ENCODE measurements at regions not wholly inside any gene's neighbourhood (a gene's known extent, or its start where the extent isn't known, plus 50 kb on each side); places are given as distances from the start of the nearest gene placed in this dataset.
"Not testable (repeated sequence)": the region's sequence is repeated elsewhere in the genome, so short reads cannot be mapped to it uniquely, and the experiment has no call there.

DNA sequence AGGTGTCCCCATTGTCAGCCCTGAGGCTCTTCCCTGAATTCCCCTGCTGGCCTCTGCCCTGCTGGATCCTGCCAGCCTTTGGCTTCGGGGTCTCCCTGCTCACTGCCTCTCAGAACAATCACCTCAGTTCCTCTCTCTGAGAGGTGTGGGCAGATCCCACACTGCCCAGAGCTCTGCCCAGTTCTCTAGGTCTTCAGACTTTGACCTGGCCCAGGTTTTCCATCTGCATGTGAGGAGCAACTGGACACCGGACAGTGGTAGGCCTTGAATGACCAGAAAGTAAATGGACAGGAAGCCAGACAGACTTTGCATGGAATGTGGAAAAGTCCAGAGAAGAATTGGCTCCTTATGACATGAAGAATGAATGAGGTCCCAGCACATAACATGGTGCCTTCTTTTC lies 111.8 kb downstream of the FOXD4L6 start:
- not testable (repeated sequence) for DNase-seq

DNA sequence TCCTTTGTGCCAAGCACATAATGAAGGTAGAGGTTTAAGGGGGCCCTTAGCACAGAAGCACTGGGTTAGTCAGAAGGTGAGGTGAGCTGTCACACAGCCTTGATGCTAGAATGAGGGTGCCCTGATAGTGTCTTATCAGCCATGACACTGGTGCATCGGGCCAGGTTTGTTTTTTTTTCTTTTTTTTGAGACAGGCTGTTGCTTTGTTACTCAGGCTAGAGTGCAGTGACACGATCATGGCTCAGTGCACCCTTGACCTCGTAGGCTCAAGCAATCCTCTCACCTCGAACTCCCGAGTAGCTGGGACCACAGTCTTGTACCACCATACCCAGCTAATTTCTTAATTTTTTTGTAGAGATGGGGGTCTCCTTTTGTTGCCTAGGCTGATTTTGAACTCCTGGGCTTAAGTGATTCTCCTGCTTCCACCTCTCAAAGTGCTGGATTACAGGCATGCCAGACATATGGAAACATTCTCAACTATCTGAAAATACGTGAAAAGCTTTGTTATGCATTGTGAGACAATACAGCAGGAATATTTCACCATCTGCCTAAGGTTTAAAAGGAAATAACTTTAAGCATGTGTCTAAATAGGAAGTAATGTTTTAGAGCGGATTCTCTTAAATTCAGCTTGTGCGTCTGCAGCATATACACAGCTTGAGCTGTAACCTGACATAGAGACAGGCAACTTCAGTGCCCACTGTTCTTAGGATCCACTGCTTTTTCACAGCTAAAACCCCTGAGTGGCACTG lies 128.4 kb downstream of the FOXD4L6 start:
- DNase-seq = not testable (repeated sequence)

DNA sequence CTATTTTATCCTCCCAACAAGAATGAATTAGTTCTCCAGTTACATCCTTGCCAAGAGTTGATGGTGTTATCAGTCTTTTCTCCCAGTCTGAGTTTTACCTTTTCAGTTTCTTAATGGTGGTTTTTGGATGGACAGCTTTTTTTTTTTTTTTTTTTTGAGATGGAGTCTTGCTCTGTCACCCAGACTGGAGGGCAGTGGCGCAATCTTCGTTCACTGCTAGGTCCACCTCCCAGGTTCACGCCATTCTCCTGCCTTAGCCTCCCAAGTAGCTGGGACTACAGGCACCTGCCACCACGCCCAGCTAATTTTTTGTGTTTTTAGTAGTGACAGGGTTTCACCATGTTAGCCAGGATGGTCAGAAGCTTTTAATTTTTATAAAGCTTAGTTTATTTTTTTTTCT lies 133.0 kb downstream of the FOXD4L6 start:
- DNase-seq = not testable (repeated sequence)

DNA sequence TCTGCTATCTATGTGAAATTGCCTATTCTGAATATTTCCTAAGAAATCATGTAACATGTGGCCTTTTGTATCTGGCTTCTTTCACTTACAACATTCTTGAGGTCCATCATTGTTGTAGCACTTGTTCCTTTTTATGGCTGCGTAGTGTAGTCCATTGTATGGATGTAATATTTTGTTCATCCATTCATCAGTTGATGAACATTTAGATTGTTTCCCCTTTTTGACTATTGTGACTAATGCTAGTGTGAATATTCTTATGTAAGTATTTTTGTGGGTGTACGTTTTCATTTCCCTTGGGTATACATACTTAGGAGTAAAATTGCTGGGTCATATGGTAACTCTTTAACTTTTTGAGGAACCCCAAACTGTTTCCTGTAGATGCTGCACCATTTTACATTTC lies 134.6 kb downstream of the FOXD4L6 start:
- DNase-seq = not testable (repeated sequence)

DNA sequence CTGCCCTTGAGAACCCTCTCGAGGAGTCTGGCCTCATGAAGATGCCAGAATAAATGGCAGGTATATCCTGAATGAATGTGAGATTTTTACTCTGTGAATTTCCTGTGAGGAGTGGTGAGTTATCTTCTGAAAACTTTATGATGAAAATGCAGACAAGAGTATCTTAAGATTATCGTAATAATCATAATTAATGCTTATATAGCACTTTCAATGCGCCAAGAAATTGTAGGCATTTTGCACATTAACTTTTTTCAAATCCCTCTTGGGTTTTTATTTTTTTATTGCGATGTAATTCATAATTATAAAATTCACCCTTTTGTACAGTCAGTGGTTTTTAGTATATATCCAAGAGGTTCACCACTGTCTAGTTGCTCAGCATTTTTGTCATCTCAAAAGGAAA lies 135.1 kb downstream of the FOXD4L6 start:
- DNase-seq = not testable (repeated sequence)

DNA sequence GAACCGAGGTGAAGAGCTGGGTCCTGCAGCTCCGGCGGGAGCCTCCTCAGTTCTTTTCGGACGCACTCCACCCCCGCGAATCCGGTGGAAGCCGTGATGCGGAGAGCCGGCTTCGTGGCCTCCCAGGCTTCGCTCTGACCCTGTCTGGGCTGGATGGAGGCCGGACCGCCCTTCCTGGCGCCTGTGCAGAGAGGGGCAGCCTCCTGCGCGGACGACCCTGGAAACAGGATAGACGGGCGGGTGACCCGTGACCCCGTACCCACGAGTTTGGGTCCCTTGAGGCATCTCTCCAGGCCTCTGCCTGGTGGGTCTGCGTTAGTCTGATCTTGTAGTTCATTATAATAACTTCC lies 136.0 kb downstream of the FOXD4L6 start:
- DNase-seq = peak in 1 of 5 experiments; percentile 45

DNA sequence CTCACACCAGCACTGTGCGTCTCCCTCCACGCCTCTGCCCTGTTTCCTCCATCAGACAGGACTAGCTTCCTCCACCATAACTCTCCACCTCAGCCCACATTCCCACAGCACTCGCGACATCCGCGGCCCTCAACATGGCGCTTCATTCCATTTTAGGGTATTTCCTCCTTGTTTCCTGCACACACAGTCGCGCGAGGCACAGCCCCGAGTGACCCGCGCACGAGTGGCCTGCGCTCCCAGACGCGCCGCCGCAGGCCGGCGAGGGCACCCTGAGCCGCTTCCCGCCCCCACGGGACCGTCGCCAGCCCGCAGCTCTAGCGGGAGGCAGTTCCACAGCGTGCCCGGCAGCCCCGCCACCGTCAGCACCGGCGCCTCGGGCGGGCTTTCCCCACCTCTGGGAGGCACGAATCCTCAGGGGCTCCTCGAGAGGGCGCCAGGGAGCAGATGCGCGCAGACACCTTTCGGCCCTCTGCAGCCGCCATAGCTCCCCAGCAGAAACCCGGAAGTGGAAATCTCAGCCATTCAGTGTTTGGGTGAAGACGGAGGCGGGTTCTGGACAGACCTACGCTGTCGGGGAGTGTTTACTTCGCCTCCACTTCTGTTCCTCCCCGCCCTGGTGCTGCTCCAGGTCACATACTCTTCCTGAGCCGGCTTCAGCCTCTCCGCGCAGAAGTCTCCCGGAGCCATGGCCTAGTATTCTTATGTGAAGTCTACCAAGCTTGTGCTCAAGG lies 136.6 kb downstream of the FOXD4L6 start:
- peak; percentile 94 to 100 (median 99) for DNase-seq

DNA sequence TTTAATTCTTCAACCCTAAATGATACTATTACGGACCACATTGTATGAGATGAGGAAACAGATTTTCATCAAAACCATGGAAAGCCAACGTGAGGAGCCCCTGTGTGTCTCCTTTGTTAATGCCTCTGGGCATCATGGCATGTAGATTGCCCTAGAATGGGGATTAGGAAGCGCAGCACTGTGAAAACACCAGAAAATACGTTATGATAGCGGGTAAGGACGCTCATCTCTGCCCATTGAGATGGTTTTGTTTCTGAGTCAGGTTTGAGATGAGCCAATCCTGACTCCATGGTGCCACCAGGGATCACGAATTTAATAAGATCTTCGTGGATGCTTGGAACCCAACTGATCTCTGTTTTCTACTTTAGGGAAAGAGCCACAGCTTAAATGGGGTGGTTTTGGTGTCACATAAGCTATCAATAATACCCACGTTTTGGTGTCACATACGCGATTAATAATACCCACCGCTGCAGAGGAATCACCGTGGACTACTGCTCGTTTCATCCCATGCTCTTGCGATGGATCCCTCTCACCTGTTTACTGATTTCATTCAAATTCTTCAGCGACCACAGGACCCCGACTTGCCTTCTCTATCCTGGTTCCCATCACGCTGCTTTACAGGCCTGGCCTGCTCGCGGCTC lies 137.3 kb downstream of the FOXD4L6 start:
- peak in 1 of 5 experiments; percentile 20 for DNase-seq

DNA sequence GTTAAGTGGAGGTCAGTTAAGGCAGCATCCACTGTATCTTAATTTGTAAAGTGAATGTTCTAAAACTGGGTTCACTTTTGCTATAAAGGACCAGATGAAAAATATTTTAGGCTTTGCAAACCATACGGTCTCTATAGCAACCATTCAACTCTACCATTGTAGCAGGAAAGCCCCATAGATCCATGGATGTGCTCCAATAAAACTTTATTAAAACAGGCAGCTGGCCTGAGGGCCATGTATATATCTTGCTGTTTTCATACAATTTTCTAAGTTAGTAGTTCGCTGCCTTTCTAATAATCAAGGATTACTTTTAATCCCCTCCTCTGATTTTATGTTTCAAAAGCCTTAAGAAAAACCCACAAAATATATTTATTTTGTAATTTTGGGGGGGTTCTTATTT lies 142.1 kb downstream of the FOXD4L6 start:
- DNase-seq = not testable (repeated sequence)

DNA sequence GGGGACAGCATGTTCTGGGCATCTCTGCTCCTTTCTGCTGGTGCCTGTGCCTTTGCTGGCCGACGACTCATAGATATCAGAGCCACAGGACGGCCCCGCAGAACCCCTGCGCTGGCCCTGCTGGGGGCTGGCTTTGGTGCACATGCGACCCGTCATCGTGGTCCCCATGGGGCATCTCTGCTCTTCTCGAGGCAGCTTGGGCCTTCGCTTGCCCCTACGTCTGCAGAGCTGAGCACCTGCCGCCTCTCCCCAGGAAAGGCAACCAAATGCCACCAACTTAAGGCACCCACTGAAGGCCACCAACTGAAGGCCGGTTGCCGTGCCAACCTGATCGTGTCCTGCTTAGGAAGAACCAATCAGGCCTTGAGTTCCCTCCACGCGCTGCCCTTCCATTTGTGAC lies 153.1 kb downstream of the FOXD4L6 start:
- DNase-seq = not testable (repeated sequence)

DNA sequence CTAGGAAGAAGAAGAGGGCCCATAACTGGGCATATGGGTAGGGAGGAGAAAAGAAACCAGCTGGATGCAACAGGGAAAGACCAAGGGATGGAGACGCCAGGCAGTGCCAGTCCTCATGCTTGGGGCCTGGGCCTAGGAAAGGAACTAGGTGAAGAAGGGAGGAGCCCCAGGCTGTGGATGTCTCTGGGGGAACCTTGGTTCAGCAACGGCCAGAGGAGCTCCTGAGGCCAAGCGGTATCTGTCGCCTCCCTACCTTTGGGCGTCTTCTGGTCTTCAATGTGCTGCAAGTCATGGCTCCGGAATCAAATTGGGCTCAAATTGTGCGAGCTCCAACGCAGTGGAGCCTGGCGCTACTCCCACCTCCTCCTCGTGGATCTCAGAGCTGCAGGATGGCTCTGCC lies 153.6 kb downstream of the FOXD4L6 start:
- DNase-seq = not testable (repeated sequence)

DNA sequence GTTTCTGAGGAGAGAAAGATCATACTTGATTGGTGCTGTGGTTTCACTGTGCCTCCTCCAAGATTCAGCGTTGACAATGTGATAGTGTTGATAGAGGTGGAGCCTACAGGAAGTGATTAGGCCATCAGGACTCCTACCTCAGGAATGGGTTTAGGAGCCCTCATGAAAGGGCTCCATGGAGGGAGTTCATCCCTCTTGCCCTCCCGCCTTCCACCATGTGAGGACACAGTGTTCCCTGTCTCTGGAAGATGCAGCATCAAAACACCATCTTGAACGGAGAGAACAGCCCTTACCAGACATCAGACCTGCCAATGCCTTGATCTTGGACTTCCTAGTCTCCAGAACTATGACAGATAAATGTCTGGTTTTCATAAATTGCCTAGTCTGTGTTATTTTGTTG lies 156.7 kb downstream of the FOXD4L6 start:
- not testable (repeated sequence) for DNase-seq

DNA sequence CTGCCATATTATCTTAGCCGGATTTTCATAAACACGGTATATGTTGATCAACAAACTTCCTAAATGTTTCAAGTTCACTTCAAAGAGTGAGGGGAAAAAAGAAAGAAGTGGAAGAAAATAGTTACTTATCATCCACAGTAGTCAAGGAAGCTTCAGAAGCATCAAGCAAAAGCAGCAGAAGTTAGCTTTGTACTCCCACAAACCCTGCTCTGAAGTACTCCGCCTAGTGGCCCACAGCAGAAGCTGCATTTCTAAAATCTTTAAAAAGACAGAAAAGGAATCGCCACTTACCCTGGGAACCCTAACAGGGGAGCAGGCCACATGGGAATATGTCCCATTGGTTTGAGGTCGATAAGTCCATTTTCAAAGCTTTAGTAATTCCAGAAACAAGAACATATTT lies 158.1 kb downstream of the FOXD4L6 start:
- not testable (repeated sequence) for DNase-seq

DNA sequence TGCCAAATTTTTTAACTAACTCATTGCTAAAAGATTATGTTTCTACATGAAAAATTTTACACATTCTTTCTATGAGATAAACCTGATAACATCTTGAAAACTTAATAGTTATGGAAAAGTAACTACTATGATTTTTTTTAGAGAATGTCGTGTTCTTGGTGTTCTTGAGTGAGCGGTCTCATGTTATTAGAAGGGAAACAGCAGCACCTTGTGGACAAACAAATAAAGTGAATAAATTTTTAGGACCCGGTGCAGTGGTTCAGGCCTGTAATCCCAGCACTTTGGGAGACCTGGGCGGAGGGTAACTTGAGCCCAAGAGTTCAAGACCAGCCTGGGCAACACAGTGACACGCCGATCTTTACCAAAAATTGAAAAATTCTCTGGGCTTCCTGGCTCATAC lies 166.0 kb downstream of the FOXD4L6 start:
- DNase-seq = not testable (repeated sequence)

DNA sequence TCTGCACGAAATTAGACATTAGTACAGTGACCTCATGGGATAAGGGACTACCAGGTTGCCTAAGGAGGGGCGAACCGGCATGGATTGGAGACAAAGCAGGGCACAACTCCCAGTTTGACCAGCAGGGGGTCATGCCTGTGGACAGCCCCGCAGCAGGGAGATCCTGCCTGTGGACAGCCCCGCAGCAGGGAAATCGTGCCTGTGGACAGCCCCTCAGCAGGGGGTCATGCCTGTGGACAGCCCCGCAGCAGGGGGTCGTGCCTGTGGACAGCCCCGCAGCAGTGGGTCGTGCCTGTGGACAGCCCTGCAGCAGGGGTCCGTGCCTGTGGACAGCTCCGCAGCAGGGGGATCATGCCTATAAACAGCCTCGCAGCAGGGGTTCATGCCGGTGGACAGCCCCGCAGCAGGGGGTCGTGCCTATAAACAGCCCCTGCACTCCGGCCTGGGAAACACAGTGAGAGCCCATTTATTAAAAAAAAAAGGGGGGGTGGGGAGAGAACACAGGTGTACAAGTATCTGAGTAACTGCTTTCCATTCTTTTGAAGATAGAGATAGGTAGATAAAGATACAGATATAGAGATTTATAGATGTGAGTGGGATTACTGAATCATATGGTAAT lies 176.5 kb downstream of the FOXD4L6 start:
- DNase-seq = not testable (repeated sequence)

DNA sequence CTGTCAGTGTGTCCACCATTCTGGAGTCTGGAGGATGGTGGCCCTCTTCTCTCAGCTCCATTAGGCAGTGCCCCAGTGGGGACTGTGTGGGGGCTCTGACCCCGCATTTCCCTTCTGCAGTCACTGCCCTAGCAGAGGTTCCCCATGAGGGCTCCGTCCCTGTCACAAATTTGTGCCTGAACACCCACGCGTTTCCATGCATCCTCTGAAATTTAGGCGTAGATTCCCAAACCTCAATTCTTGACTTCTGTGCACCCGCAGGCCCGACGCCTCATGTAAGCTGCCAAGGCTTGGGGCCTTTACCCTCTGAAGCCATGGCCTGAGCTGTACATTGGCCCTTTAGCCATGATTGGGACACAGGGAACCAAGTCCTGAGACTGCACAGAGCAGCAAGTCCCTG lies 182.3 kb downstream of the FOXD4L6 start:
- DNase-seq = not testable (repeated sequence)

DNA sequence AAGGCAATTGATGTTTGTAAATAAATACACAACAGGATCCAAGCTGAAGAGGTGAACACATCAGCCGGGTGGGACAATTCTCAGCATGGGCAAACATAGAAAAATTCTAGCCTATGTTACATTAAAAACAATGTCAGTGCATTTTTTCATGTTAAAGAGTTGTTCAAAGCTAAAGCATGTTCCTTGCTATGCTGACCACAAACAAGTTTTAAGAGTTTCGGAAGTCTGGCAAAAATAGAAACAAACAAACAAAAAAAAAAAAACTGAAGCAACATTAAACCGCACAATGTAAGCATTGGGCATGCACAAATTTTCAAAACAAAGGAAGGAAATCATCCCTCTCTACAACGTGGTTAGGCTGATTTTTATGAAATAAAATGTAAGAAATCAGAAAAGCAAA lies 185.8 kb downstream of the FOXD4L6 start:
- DNase-seq = not testable (repeated sequence)

DNA sequence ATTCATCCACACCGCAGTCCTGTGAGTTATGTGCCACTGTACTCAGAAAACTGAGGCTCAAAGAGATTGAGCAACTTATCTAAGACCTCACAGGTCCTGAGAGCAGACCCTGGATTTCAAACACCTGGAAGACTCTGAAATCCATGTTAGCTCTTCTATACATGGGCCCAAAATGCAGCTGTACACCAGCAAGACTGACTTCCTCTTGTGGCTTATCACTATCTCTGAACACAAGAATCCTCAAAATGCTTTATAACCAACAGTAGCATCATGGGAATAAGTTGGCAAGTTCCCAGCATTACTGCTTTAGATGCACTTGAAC lies 188.6 kb downstream of the FOXD4L6 start:
- DNase-seq = not testable (repeated sequence)

DNA sequence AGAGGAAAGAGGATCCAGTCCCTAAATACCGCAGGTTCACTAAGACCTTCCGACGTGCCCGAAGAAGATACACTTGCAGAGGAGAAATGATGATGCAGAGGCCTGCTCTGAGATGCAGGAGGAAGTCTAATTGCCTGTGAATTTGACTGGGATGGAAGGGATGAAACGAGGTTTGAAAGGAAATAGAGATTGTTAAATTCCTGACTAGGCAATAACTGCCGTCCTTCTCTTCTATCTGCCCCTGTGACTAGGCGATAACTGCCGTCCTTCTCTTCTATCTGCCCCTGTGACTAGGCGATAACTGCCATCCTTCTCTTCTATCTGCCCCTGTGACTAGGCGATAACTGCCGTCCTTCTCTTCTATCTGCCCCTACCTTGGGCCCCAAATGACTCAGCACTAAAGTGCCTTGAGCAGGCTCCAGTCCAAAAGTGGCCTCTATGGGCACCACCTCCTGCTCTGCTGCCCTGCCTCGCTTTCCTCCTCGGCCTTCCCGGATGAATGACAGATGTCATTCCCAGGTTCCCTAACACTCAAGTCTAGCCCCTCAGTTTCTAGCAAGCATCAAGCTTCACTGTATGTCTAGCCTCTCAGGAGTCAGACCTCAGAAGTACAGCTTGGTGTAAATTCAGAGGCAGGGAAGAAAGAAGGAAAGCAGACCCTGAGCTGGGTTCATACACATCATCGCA lies 189.1 kb downstream of the FOXD4L6 start:
- DNase-seq = not testable (repeated sequence)

DNA sequence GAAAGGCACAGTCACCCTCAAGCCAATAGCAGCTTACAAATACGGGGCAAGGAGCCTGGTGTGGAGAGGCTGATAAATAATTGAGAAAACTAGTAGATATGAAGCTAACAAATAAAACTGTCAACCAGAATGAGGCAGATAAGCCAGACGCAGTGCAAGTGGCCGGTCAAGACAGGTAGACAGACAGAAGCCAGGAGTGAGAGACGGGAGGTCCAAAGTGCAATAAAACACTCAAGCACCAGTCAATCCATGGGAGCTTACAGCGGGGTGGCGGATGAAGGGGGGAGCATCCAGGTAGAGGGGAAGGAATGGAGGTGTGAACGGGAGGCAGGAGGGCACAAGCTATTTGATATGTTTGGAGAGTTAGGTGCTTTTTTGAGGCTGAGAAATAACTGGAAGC lies 193.1 kb downstream of the FOXD4L6 start:
- DNase-seq = no peak

DNA sequence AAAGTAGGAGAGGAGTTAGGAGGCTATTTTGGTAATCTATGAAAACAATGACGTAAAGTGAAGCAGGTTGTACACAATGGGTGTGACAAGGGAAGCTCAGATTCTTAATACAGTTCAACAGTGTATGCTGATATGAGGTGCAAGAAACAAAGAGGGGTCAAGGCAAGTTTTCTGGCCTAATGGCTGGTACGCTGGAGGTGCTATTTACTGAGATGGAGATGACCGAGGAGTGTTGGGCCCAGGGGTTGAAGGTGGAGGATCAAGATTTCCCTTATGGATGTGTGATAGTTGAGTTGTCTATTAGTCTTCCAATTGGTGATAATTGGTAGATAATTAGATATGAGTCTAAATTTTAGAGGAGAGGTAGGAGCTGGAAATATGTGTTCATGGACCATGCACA lies 194.0 kb downstream of the FOXD4L6 start:
- DNase-seq = not testable (repeated sequence)

DNA sequence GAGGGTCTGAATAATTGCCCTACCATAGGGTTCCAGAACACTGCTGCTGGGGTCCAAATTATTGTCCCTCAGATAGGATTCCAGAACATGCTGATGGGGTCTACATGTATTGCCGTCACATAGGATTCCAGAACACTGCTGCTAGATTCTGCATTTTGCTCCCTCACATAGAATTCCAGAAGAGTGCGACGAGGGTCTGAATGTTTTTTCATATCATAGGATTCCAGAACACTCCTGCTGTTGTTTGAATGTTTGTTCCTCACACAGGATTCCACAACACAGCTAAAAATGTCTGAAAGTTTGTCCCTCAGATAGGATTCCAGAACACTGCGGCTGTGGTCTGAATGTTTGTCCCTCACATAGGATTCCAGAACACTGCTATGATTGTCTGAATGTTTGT lies 198.1 kb downstream of the FOXD4L6 start:
- not testable (repeated sequence) for DNase-seq

DNA sequence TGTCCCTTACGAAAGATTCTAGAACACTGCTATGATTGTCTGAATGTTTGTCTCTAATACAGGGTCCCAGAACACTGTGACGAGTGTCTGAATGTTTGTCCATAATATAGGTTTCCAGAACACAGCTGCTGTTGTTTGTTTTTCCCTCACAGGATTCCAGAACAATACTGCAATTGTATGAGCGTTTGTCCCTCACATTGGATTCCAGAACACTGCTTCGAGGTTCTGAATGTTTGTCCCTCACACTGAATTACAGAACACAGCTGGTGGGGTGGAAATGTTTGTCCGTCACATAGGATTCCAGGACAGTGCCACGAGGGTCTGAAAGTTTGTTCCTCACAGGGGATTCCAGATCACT lies 199.0 kb downstream of the FOXD4L6 start:
- not testable (repeated sequence) for DNase-seq

Measured in T-helper 2 cell (primary cell).